HepG2 (cell line): ENCODE measurements at regions not wholly inside any gene's neighbourhood (a gene's known extent, or its start where the extent isn't known, plus 50 kb on each side); places are given as distances from the start of the nearest gene placed in this dataset.

Experiments
- CTCF ChIP-seq: sonication (generic); formaldehyde crosslinking; IDR thresholded peaks from 2 replicates; pipeline ENCODE4 v1.5.0; 2020; ENCODE audit warnings: mild to moderate bottlenecking, missing genetic modification reagents, moderate library complexity
- JDP2 ChIP-seq: sonication (generic); formaldehyde crosslinking; IDR thresholded peaks from 2 replicates; pipeline ENCODE4 v1.8.1; 2022; ENCODE audit warnings: missing genetic modification reagents, borderline replicate concordance
- SP1 ChIP-seq, 2 experiments: fragments of 450-650 bp in 1 of 2; sonication (generic) in 1 of 2; formaldehyde crosslinking in 1 of 2; IDR thresholded peaks; 2 replicates each; pipeline versions ENCODE4 v1.4.0 to v1.6.1; 2016 to 2020; ENCODE audit warnings: missing genetic modification reagents in 1 of 2

GRCh38 chr13:83295686-83296085 lies 586.6 kb downstream of the SLITRK1 start:
- TF ChIP-seq JDP2 (CRISPR knock-in tag) (no peak), CTCF (no peak), SP1 (IDR thresholded peaks at IDR 0.05) (no peak), SP1 (CRISPR knock-in tag; IDR thresholded peaks at IDR 0.05) (no peak)
